ENCODE measurements at regions not wholly inside any gene's neighbourhood (a gene's known extent, or its start where the extent isn't known, plus 50 kb on each side); places are given as distances from the start of the nearest gene placed in this dataset.

- H3K27ac Mint-ChIP-seq: no peak overlapping the region
- peaks cover 0 to under 1% of the 10 kb centered on the region in 2 donors for H3K9me3 Mint-ChIP-seq
- no peak for ATAC-seq (replicated peaks)
- H3K4me3 Mint-ChIP-seq: no peak overlapping the region
- peaks cover 42 to 66% of the 10 kb centered on the region in 2 donors for H3K27me3 Mint-ChIP-seq
- peaks cover 3 to 12% of the 10 kb centered on the region in 2 donors for H3K4me1 Mint-ChIP-seq
- DNase-seq: no peak
- H3K36me3 Mint-ChIP-seq: no peaks in the 10 kb centered on the region
These were observed 126.5 kb downstream of the MRPL36 start for GRCh38 chr5:1673042-1673677.

GRCh38 chr5:1672396-1672795 is 127.2 kb downstream of the MRPL36 start:
- peaks cover 45 to 68% of the 10 kb centered on the region in 2 donors for H3K27me3 Mint-ChIP-seq
- H3K4me3 Mint-ChIP-seq: no peak overlapping the region
- H3K9me3 Mint-ChIP-seq: no peaks in the 10 kb centered on the region
- ATAC-seq (replicated peaks) (no peak), DNase-seq (no peak)
- peaks cover 3 to 15% of the 10 kb centered on the region in 2 donors for H3K4me1 Mint-ChIP-seq
- no peak overlapping the region for H3K27ac Mint-ChIP-seq
- H3K36me3 Mint-ChIP-seq: no peaks in the 10 kb centered on the region

- H3K36me3 Mint-ChIP-seq: no peaks in the 10 kb centered on the region
- no peak overlapping the region for H3K27ac Mint-ChIP-seq
- no peak for ATAC-seq (replicated peaks)
- H3K4me1 Mint-ChIP-seq: peaks cover 3 to 20% of the 10 kb centered on the region in 2 donors
- DNase-seq: no peak
- peaks cover 45 to 74% of the 10 kb centered on the region in 2 donors for H3K27me3 Mint-ChIP-seq
- no peaks in the 10 kb centered on the region for H3K9me3 Mint-ChIP-seq
- no peak overlapping the region for H3K4me3 Mint-ChIP-seq
These were observed 128.3 kb downstream of the MRPL36 start for GRCh38 chr5:1671351-1671750.

GRCh38 chr5:1670351-1670750 is 129.3 kb downstream of the MRPL36 start:
- Mint-ChIP-seq H3K9me3 (no peaks in the 10 kb centered on the region), H3K27ac (no peak overlapping the region), H3K36me3 (no peaks in the 10 kb centered on the region), H3K4me3 (no peak overlapping the region), H3K27me3 (peaks cover 55 to 80% of the 10 kb centered on the region in 2 donors), H3K4me1 (peaks cover 11 to 21% of the 10 kb centered on the region in 2 donors)
- DNase-seq (no peak), ATAC-seq (replicated peaks) (no peak)

GRCh38 chr5:1669276-1670155 is 130.1 kb downstream of the MRPL36 start:
- H3K9me3 Mint-ChIP-seq: no peaks in the 10 kb centered on the region
- H3K27me3 Mint-ChIP-seq: peaks cover 63 to 81% of the 10 kb centered on the region in 2 donors
- H3K4me1 Mint-ChIP-seq: peaks cover 11 to 21% of the 10 kb centered on the region in 2 donors
- DNase-seq (no peak), ATAC-seq (replicated peaks) (no peak)
- no peaks in the 10 kb centered on the region for H3K36me3 Mint-ChIP-seq
- no peak overlapping the region for H3K4me3 Mint-ChIP-seq
- no peak overlapping the region for H3K27ac Mint-ChIP-seq

- Mint-ChIP-seq H3K36me3 (no peaks in the 10 kb centered on the region), H3K4me1 (peaks cover 9 to 21% of the 10 kb centered on the region in 2 donors), H3K9me3 (no peaks in the 10 kb centered on the region), H3K4me3 (peak overlapping the region in 1 of 2 donors; percentile 17), H3K27ac (no peak overlapping the region), H3K27me3 (peaks cover 66 to 80% of the 10 kb centered on the region in 2 donors)
- ATAC-seq (replicated peaks) (peak; percentile 15 to 25), DNase-seq (no peak)
These were observed 131.4 kb downstream of the MRPL36 start for GRCh38 chr5:1668141-1668721.

GRCh38 chr5:1667648-1668140 is 131.9 kb downstream of the MRPL36 start:
- ATAC-seq (replicated peaks): peak; percentile 8 to 14
- H3K9me3 Mint-ChIP-seq: no peaks in the 10 kb centered on the region
- peaks cover 66 to 80% of the 10 kb centered on the region in 2 donors for H3K27me3 Mint-ChIP-seq
- peaks cover 8 to 16% of the 10 kb centered on the region in 2 donors for H3K4me1 Mint-ChIP-seq
- H3K27ac Mint-ChIP-seq: no peak overlapping the region
- H3K36me3 Mint-ChIP-seq: no peaks in the 10 kb centered on the region
- peak overlapping the region in 1 of 2 donors; percentile 9 for H3K4me3 Mint-ChIP-seq
- DNase-seq: no peak

- H3K36me3 Mint-ChIP-seq: no peaks in the 10 kb centered on the region
- H3K9me3 Mint-ChIP-seq: no peaks in the 10 kb centered on the region
- DNase-seq: no peak
- peaks cover 8 to 12% of the 10 kb centered on the region in 2 donors for H3K4me1 Mint-ChIP-seq
- peak overlapping the region in 1 of 2 donors; percentile 1 for H3K4me3 Mint-ChIP-seq
- peak; percentile 44 to 56 for ATAC-seq (replicated peaks)
- H3K27me3 Mint-ChIP-seq: peaks cover 65 to 80% of the 10 kb centered on the region in 2 donors
- H3K27ac Mint-ChIP-seq: no peak overlapping the region
These were observed 132.6 kb downstream of the MRPL36 start for GRCh38 chr5:1666812-1667588.

- Mint-ChIP-seq H3K9me3 (no peaks in the 10 kb centered on the region), H3K4me3 (peak overlapping the region in 1 of 2 donors; percentile 26), H3K27ac (no peak overlapping the region), H3K36me3 (no peaks in the 10 kb centered on the region), H3K4me1 (peaks cover 8 to 12% of the 10 kb centered on the region in 2 donors), H3K27me3 (peaks cover 61 to 79% of the 10 kb centered on the region in 2 donors)
- no peak for ATAC-seq (replicated peaks)
- no peak for DNase-seq
These were observed 133.4 kb downstream of the MRPL36 start for GRCh38 chr5:1666221-1666620.

GRCh38 chr5:1665803-1666202 is 133.8 kb downstream of the MRPL36 start:
- H3K9me3 Mint-ChIP-seq: no peaks in the 10 kb centered on the region
- DNase-seq: no peak
- H3K27me3 Mint-ChIP-seq: peaks cover 58 to 77% of the 10 kb centered on the region in 2 donors
- peak overlapping the region in 1 of 2 donors; percentile 26 for H3K4me3 Mint-ChIP-seq
- no peak for ATAC-seq (replicated peaks)
- no peak overlapping the region for H3K27ac Mint-ChIP-seq
- no peaks in the 10 kb centered on the region for H3K36me3 Mint-ChIP-seq
- peaks cover 8 to 12% of the 10 kb centered on the region in 2 donors for H3K4me1 Mint-ChIP-seq

GRCh38 chr5:1665231-1665630 is 134.4 kb downstream of the MRPL36 start:
- Mint-ChIP-seq H3K36me3 (no peaks in the 10 kb centered on the region), H3K9me3 (no peaks in the 10 kb centered on the region), H3K27ac (no peak overlapping the region), H3K4me3 (no peak overlapping the region), H3K4me1 (peaks cover 8 to 12% of the 10 kb centered on the region in 2 donors), H3K27me3 (peaks cover 58 to 77% of the 10 kb centered on the region in 2 donors)
- no peak for ATAC-seq (replicated peaks)
- DNase-seq: no peak

- H3K9me3 Mint-ChIP-seq: no peaks in the 10 kb centered on the region
- peaks cover 47 to 72% of the 10 kb centered on the region in 2 donors for H3K27me3 Mint-ChIP-seq
- no peak overlapping the region for H3K27ac Mint-ChIP-seq
- peaks cover 8 to 10% of the 10 kb centered on the region in 2 donors for H3K4me1 Mint-ChIP-seq
- ATAC-seq (replicated peaks) (no peak), DNase-seq (no peak)
- H3K4me3 Mint-ChIP-seq: no peak overlapping the region
- no peaks in the 10 kb centered on the region for H3K36me3 Mint-ChIP-seq
These were observed 136.5 kb downstream of the MRPL36 start for GRCh38 chr5:1663186-1663585.

GRCh38 chr5:1662559-1663085 is 137.0 kb downstream of the MRPL36 start:
- ATAC-seq (replicated peaks) (no peak), DNase-seq (no peak)
- Mint-ChIP-seq H3K27ac (no peak overlapping the region), H3K27me3 (peaks cover 44 to 71% of the 10 kb centered on the region in 2 donors), H3K4me1 (peaks cover 7 to 8% of the 10 kb centered on the region in 2 donors), H3K36me3 (no peaks in the 10 kb centered on the region), H3K4me3 (no peak overlapping the region), H3K9me3 (no peaks in the 10 kb centered on the region)
